HG02938 (cell line): ENCODE measurements at regions not wholly inside any gene's neighbourhood (a gene's known extent, or its start where the extent isn't known, plus 50 kb on each side); places are given as distances from the start of the nearest gene placed in this dataset.

Source experiments
- ATAC-seq: cut with Tn5 transposase; IDR thresholded peaks from one replicate; pipeline ENCODE4 v1.9.1; 2021; ENCODE audit warnings: mild to moderate bottlenecking, moderate library complexity; ENCODE audit not compliant: unreplicated experiment

DNA sequence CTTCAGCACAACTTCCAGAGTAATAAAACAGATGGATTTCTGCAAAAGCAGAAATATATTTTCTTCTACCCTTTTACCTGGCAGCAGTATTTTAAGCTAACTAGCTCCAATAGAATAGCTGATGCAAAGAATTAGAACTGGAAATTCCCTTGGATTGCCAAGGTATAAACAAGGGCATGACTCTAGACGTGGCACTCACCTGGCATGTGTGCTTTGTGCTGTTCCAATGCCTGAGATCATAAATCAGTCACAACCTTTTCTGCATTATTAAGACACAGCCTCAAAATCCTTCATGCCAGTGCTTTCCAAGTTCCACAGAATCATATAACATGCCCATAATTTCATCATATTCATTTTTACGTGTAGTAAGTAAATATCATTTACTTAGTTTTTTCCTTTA is 1048.7 kb downstream of the ADGRL2 start:
- no peak for ATAC-seq

DNA sequence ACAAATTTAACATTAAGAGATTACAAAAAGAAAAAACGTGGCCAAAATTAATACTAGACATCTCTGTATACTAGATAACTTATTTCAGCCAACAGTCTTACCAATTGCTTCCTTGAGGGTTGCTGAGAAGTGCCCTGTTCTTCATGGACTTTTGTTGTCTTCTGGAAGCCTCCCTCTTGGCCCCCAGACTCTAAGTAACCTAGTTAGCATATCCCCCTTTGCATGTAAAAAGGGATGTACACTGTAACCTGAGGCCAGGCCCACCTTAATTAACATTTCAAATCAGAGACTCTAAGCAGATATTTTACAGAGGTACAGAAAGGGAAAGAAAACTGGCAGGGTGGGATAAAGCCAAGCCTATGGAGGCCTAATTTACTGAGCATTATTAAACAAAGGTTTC is 1047.3 kb downstream of the ADGRL2 start:
- no peak for ATAC-seq

DNA sequence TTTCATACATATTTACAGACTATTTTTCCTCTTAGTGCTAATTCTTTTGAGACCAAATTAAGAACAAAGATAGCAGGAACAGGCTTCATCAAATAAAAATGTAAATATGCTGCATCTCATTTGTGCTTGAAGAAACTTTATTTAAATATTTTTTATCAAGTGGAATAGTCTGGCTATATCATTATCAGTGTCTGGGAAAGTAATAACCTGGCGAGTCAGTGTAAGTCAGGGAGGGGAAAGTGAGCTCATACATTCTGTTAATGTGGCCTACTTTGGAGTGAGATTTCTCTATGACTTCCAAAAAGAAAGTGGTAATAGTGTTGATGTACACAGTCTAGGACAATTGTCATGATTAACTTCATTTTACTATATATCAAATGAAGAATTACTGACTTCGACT is 1045.1 kb downstream of the ADGRL2 start:
- ATAC-seq, result no peak

DNA sequence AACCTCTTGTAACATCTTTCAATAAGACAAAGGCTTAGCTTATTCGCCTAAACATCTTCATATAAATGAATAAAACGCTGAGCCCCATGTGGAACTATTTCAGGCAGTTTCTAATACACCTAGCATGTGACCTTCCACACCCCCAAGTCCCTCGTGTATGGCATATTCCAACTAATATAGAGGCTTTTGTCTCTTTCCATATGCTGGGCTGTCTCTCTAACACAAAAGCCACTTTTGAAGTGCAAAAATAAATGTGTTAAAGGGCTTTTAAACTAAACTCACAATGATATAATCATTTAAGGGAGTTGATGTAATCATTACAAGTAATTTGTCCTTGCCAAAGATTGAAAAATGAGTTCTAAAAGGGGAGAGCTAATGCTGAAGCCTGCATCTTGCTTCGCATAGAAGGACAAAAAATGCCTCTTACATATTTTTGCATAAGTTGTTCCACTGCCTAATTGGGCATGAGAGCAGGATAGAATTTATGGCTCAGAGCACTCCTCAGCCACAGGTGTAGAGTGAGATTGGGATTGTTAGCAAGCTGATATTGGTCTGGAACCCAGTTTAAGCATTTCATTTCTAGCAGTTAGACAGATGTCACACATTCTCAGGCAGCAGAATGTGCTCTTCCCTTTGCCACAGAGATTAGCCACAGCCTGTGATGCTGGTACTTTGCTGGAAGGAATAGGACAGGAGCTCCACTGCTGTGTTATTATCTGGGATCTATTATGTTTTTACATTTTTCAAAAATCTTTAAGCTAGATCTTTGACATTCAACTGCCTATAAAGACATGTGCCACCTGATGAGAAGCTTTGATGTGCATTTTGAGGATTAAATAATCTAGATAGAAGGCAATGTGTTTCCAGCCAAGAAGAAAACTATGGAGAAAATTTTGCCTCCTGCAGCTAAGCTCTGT is 1044.4 kb downstream of the ADGRL2 start:
- ATAC-seq, result no peak

DNA sequence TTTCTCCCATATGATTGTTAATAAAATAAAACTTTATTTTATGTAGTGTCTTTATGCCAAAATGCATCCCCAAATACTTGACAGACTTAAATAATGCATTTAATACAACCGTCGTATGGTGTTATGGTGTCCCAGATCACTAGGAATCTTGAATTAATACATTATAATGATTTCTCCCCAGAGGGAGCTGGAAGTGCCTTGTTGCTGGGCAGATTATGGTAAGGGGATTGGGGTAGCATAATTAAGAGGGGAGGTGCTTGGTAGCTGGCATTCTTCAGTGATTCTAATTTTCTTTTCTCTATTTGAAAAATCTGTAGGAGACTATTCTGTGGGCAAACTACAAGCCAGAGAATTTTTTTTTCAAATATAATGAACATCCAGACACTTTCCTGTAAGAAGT is 1043.7 kb downstream of the ADGRL2 start:
- no peak for ATAC-seq

DNA sequence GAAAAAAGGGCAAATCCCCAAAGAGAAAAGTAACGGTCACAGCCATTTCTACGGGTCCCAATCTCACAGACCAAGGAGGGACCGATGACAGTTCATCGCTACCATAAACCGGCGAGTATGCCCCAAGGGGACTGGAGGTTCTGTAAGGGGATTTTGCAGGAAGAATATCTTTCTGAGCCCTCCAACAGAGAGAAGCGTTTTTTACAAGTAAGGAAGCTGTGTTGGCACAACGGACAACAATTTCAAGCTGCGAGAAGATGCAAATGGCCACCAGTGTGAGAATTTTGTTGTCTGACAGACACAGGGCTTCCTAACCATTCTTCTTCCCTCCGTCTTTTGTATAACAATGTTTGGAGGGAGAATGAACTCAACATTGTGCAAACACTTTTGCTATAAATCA is 1043.1 kb downstream of the ADGRL2 start:
- ATAC-seq, result no peak

DNA sequence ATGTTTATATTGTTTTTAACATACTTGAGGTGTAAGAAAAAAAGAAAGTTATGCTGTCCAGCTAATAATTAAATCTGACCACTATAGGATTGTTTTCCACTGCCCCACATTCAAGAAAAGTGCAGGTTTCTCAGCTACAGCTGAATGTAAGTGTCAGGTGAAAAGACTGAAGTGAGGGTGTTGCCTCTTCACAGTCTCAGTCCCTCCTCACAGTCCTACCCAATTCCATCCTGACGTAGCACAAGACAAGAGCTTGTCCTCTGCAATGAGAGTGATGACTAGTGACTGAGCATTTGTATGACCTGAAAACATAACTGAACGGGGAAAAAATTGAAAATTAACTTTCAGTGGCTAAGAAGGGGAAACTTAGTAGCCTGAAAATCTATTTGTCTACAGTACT is 1039.5 kb downstream of the ADGRL2 start:
- no peak for ATAC-seq

DNA sequence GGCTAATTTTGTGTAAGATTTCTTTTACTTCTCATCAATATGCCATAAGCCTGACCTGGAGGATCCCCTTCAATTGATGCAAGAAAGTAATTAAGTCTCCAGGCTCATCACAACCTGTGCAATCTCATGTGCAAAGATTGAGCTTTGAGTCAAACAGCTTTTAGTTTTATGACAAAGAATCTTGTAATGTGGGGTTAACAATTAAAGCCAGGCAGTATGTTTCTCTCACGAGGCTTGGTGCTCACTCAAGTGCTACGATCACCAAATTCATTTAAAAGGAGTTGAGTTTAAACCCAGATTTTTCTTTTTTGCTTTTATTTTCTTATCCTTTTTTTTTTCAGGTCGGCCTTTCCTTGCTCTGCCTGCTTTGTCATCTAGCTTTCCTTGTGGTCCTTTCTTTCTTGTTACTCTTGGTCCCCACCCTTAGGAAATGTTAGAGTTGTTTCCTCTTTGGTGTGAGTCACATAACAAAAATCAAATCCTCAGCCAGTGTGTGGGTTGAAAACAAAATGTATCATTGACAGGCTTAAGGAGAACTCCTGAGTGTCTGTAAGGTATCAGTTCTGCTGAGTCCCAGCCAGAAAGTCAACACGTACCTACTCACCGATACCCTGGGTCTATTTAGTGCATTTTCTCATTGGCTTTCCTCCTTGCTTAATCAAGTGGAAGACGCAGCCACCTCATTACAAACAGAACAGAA is 1037.2 kb downstream of the ADGRL2 start:
- ATAC-seq, result no peak

DNA sequence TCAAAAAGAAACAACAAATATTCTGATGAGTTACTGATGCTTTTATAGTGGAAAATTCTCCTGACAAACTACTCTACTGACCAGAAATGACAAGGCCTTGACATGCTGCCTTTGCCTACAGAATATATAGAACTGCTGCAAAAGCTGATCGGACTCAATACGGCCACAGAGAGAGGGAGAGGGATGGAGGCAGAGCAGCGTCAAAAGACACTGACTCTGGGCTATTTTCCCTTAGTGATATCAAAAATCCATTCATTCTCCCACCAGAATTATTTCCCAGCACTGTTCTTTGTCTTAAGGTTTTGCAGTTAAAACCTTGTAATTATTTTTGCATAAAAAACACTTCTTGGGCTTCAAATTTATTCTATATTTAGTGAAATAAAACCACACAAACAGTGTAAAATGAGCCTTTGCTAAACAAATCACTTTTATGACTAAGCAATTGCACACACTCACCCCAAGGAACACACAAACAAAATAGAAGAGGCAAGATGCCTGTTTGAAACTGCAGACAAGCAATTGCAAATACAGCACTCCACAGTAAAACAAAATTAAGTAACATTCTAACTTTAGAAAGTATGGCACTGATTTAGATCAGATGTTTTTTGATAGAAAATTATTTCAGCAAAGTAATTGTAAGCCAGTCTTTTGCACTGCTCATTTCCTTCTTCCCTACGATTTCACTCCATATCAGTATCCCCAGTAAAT is 1036.4 kb downstream of the ADGRL2 start:
- no peak for ATAC-seq

DNA sequence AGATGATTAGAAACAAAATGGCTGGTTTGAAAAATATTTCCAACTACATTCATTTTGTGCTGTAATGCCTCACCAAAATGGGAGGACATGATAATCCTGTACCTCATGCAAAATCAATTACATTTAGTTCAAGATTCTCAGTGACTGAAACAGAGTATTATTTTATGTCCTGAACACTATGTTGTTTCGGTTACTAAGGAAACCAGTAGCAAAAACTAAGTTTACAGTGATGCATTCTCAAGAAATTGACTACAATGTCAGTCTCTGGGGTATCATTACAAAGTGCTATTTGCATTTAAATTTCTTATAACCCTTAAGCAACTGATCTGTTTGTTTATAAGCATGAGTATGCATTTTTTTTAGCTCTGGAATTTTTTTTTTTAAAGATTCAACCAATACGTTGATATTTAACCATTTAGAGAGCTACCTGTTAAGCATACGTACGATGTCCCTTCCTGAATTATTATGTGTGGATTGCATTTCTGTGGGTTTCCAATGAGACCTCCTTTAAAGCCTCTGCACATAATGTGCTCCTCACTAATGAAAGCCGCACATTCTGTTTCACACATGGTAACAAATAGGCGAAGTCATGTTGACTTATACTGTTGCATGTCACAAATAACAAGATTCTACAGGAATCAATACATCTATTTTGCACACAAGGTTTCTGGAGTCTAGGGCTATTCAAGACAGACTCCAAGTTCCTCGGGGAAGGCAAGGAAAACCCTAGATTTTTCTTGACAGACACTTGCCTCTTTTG is 1035.7 kb downstream of the ADGRL2 start:
- ATAC-seq, result no peak

DNA sequence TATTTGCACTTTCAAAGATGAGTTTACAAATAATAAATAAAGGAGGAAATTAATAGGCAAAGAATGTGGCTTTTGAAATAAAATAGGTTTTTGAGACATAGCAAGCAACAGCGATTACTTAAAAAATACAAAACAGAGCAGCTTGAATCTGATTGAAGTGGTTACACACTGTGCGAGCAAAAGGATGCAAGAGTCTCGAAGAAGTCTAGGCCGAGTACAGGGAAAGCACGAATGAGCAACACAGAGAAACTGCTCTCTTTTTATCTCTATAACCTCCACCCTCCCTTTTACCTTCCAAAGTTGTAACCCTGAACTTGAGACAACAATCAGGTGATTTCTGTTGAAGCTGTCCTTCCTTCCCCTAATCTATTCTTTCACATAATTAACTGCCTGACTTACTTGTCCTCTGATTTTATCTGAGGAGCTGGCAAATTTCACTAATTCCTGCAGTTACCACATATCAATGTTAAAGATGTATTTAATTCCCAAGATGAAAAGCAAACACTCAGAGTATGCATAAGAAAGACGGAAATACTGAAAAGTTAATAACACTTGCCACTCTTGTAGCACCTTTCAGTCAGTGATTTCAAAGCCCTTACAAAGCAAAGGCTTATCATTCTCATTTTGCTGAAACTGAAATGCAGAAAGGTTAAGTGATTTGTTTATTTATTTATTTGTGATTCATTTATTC is 1030.1 kb downstream of the ADGRL2 start:
- ATAC-seq, result no peak

DNA sequence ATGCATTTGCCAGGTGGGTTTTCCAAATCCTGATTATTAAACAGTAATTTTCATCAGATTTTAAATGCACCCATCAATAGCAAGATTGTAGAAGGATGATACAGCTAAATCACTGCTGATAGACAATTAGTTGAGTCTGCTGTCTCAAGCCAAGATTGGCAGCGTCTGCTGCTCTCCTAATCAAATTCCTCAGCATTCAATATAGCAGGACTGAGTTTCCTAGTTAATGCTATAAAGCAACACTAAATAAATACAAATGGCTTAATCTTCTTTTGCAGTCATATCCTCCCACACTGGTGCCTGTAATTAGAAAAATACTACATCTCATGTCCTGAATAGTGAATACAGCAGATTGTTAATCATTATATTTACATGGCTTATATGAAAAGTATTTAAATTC is 1028.8 kb downstream of the ADGRL2 start:
- ATAC-seq, result no peak

DNA sequence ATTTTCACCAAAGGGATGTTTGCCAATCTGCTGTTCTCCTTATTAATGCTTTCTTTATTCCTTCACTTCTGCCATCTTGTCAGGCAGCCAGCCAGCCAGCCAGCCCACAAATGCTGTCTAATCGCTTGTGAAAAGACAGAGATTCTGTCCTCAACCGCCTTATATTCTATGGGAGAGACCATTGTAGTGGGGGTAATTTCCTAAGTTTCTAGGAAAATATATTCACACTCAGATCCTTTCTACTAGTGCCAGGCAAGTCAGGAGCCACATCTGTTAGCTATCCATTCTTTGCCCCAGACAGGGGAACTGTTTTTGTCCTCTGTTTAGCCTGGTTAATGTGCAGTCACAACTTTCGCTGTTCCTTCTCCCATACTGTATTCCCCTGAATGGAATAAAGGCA is 1023.1 kb downstream of the ADGRL2 start:
- no peak for ATAC-seq

DNA sequence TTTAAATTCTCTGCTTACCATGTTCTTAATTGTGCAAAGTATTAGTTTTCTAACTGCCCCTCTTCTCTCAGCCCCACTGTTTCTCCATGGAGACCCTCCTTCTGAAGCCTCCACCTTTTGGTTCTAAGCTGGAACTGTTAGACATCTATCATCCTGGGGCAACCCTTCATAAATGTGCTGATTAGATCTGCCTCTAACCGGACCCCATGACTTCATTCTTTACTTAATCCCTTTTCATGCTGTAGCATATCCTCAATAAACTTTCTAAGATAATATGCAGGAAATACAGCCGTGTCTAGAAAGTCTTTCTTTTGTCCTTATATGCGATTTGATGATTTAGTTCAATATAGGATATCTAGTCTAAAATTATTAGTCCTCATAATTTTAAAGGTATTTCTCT is 1020.1 kb downstream of the ADGRL2 start:
- no peak for ATAC-seq

DNA sequence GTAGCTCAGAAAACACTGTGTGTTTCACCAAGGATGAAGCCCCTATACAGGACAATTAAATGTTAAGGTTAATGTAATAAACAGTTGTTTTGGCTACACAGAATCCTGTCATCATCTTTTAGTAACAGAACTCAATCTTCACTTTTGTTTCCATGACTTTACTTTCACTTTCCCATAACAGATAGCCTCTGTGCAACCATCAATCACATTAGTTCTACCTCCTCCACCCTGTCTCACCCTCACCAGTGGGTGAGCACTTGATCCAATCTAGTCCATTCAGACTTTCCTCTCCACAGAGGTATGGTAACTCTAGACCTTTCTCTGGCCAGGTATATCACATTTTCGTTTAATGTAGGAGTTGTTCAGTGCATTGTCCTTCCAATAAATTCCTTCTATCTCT is 1018.5 kb downstream of the ADGRL2 start:
- no peak for ATAC-seq

DNA sequence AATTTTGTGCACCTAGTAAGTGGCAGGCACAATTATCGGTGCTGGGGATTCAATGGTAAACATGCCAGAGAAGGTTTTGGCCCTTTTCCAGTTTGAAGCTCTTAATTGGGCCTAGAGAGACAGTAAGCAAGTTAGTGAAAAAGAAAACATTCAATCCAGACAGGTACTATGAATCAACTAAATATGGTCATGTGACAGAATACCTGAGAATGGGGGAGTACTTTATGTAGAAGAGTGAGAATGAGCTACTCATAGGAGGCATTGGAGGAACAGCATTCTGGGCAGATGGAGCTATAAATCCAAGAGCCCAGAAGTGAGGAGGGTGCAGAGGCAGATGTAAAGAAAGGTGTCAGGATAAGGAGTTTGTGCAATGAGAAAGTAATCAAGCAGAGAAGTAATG is 1017.9 kb downstream of the ADGRL2 start:
- ATAC-seq, result no peak

DNA sequence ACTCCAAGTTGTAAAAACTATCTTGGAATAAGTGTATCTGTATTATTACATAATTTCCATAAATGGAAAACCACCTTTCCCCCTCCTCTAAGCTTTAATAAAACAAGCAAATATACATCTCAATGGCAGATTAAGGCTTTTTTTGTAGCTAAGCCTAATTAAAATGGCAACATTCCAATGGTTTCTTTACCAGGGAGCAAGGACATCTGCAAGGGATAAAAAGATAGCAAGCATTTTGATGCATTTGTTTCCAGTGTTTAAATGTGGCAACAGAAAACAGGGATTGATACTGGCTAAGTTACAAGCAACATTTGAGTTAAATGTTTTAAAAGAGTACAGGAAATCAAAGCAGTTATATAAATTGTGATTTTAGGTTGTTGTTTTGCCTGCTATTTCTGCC is 1012.7 kb downstream of the ADGRL2 start:
- no peak for ATAC-seq

DNA sequence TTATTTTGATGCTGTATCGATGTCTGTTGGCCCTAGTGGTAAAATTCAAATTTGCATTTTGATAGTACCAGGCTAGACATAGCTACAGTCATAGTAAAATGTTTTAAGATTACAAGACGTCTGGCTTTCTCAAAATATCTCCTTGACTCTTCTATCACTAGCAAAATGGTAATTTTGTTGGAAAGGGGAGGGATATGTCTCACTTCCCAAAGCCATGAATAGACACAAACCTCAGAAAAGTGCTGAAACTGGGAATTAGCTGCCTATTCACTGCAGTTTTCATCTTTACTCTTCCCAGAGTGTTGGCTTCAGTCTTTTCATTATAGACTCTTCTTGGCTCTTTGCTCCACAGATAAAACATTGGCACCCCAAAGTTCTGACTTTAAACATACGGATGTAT is 1009.9 kb downstream of the ADGRL2 start:
- ATAC-seq, result no peak

DNA sequence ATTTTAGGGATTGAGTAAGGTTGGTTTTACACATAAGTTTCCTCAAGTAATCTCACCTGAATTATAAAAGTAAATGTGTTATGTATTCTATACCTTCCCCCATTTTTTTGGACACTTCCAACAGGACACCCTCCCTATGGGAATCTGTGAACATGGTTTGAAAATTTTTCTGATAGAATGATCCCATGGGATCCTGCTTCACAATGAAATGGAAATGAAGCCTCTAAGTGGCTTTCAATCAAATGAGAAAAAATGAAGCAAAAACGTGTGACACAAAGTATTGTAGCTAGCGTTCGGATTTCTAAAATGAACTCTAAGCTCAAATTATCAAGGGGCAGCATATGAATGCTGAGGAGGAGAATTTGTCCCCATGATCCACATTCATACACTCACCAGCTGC is 1006.8 kb downstream of the ADGRL2 start:
- no peak for ATAC-seq

DNA sequence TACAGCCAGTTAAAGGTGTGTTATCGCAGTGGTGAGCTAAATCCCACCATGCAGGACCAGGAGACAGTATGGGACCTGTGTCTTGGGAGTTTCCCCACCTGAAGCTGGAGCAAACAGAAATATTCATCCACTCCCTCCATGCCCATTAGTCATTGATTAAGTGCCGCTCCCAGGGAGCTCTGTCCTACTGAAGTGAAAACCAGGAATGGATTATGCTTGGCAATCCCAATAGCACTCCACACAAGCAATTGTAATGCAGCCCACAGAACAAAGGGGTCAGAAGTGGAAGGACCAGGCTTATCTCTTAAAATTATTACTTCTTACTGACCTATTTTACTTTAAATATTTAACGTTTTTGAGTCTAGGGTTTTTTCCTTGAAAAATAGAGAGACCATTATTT is 1005.4 kb downstream of the ADGRL2 start:
- ATAC-seq, result no peak
